ENCODE measurements at regions not wholly inside any gene's neighbourhood (a gene's known extent, or its start where the extent isn't known, plus 50 kb on each side); places are given as distances from the start of the nearest gene placed in this dataset.

DNA sequence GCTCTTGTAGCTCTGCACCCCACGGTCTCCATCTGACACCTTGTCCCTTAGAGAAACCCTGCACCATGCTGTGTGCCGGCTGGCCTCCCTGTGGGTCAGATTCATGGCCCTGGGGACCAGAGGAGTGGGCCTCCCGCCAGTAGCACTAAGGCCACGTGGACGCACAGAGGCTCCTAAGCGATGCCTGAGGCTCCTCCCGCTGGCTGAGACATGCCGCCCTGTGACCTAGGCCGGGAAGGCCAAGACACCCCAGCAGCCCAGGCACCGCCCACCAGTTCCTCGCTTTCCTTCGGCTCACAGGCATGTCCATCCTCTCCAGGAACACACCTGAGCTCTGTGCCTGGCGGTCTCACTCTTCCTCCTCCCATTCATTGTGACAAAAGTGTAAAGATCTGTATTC is 311.0 kb downstream of the THBS2 start:
- ATAC-seq (ENCODE audit: insufficient read depth, low read depth) (no peak), DNase-seq (no peak)
- no peaks in the 10 kb centered on the region for H3K27me3 ChIP-seq (ENCODE audit: insufficient read depth, low read length, poor library complexity)
- H3K4me1 ChIP-seq (ENCODE audit: insufficient read depth, low read length) = no peaks in the 10 kb centered on the region
- TF ChIP-seq, protein P1, sequence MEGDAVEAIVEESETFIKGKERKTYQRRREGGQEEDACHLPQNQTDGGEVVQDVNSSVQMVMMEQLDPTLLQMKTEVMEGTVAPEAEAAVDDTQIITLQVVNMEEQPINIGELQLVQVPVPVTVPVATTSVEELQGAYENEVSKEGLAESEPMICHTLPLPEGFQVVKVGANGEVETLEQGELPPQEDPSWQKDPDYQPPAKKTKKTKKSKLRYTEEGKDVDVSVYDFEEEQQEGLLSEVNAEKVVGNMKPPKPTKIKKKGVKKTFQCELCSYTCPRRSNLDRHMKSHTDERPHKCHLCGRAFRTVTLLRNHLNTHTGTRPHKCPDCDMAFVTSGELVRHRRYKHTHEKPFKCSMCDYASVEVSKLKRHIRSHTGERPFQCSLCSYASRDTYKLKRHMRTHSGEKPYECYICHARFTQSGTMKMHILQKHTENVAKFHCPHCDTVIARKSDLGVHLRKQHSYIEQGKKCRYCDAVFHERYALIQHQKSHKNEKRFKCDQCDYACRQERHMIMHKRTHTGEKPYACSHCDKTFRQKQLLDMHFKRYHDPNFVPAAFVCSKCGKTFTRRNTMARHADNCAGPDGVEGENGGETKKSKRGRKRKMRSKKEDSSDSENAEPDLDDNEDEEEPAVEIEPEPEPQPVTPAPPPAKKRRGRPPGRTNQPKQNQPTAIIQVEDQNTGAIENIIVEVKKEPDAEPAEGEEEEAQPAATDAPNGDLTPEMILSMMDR (IDR thresholded peaks at IDR 0.05; ENCODE audit: borderline replicate concordance, extremely low read depth, low read length, poor library complexity, severe bottlenecking) = no peak
- no peak for TF ChIP-seq EZH2 (IDR thresholded peaks at IDR 0.05; ENCODE audit: borderline replicate concordance, low read depth, low read length, severe bottlenecking)
- no peak overlapping the region for H2AFZ ChIP-seq (ENCODE audit: low read depth, low read length)
- no peak overlapping the region for H3K4me3 ChIP-seq (ENCODE audit: low read depth in 1 of 2, low read length in 2 of 2)
- no peaks in the 10 kb centered on the region for H4K20me1 ChIP-seq (ENCODE audit: insufficient read depth, low read length)
- no peak overlapping the region for H3K9ac ChIP-seq (ENCODE audit: low read depth, low read length)
- no peak overlapping the region for H3K4me2 ChIP-seq (ENCODE audit: insufficient read depth, low read length)
- H3K79me2 ChIP-seq (ENCODE audit: insufficient read depth, low read length) = no peaks in the 10 kb centered on the region
- H3K27ac ChIP-seq (ENCODE audit: low read length) = no peak overlapping the region
- no peaks in the 10 kb centered on the region for H3K9me3 ChIP-seq (ENCODE audit: insufficient read depth, low read length, severe bottlenecking)
- H3K36me3 ChIP-seq (ENCODE audit: insufficient read depth, low read length) = no peaks in the 10 kb centered on the region

DNA sequence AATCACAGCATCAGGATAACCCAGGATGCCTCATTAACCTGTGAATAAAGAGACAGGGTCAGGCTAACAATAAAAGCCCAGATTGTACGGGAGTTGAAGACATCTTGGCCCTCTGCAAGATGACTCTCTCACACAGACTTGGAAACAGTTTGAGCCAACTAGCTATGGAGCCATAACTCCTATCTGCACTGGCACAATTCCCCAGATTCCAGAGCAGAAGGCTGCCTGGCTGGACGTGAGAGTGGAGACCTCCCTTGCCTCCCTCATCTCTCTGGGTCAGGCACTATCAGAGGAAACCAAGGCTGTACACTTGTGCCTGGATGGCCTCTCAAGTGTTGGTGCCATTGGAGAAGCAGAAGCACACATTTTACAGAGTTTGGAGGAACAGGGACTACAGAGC is 312.6 kb downstream of the THBS2 start:
- Histone ChIP-seq H4K20me1 (ENCODE audit: insufficient read depth, low read length) (no peaks in the 10 kb centered on the region), H3K79me2 (ENCODE audit: insufficient read depth, low read length) (no peaks in the 10 kb centered on the region), H3K4me1 (ENCODE audit: insufficient read depth, low read length) (no peaks in the 10 kb centered on the region), H2AFZ (ENCODE audit: low read depth, low read length) (no peak overlapping the region), H3K27ac (ENCODE audit: low read length) (no peak overlapping the region), H3K4me3 (ENCODE audit: low read depth in 1 of 2, low read length in 2 of 2) (no peak overlapping the region), H3K9ac (ENCODE audit: low read depth, low read length) (no peak overlapping the region), H3K27me3 (ENCODE audit: insufficient read depth, low read length, poor library complexity) (no peaks in the 10 kb centered on the region), H3K9me3 (ENCODE audit: insufficient read depth, low read length, severe bottlenecking) (no peaks in the 10 kb centered on the region), H3K4me2 (ENCODE audit: insufficient read depth, low read length) (no peak overlapping the region), H3K36me3 (ENCODE audit: insufficient read depth, low read length) (no peaks in the 10 kb centered on the region)
- DNase-seq (no peak), ATAC-seq (ENCODE audit: insufficient read depth, low read depth) (no peak)
- TF ChIP-seq, protein P1 (IDR thresholded peaks at IDR 0.05; ENCODE audit: borderline replicate concordance, extremely low read depth, low read length, poor library complexity, severe bottlenecking) = no peak
- TF ChIP-seq EZH2 (IDR thresholded peaks at IDR 0.05; ENCODE audit: borderline replicate concordance, low read depth, low read length, severe bottlenecking) = no peak

DNA sequence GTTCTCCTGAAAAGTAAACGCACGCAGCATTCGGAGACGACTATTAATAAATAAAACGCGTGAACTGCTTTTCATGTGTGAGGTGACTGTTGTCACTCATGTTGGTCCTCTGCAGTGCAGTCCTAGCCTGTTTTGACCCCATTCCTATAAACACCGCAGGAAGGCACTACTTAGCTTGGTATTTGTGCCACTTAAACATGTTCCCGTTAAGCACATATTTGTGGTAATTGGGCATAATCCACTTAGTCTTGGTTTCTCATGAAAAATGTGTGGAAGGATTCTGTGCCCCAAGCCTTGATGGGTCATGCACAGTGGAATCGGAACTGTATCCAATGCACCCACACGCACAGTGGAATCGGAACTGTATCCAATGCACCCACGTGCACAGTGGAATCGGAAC is 313.9 kb downstream of the THBS2 start:
- no peak for ATAC-seq (ENCODE audit: insufficient read depth, low read depth)
- H3K9me3 ChIP-seq (ENCODE audit: insufficient read depth, low read length, severe bottlenecking) = no peaks in the 10 kb centered on the region

More for the DNA sequence above, 313.9 kb downstream of the THBS2 start:
- no peak overlapping the region for H3K4me2 ChIP-seq (ENCODE audit: insufficient read depth, low read length)
- no peaks in the 10 kb centered on the region for H3K79me2 ChIP-seq (ENCODE audit: insufficient read depth, low read length)
- H3K27me3 ChIP-seq (ENCODE audit: insufficient read depth, low read length, poor library complexity) = no peaks in the 10 kb centered on the region
- H3K36me3 ChIP-seq (ENCODE audit: insufficient read depth, low read length) = no peaks in the 10 kb centered on the region
- DNase-seq = no peak
- H3K4me3 ChIP-seq (ENCODE audit: low read depth in 1 of 2, low read length in 2 of 2) = no peak overlapping the region
- H3K27ac ChIP-seq (ENCODE audit: low read length) = no peak overlapping the region
- no peaks in the 10 kb centered on the region for H3K4me1 ChIP-seq (ENCODE audit: insufficient read depth, low read length)
- H2AFZ ChIP-seq (ENCODE audit: low read depth, low read length) = no peak overlapping the region
- TF ChIP-seq, protein P1 (IDR thresholded peaks at IDR 0.05; ENCODE audit: borderline replicate concordance, extremely low read depth, low read length, poor library complexity, severe bottlenecking) = no peak
- TF ChIP-seq EZH2 (IDR thresholded peaks at IDR 0.05; ENCODE audit: borderline replicate concordance, low read depth, low read length, severe bottlenecking) = no peak
- H3K9ac ChIP-seq (ENCODE audit: low read depth, low read length) = no peak overlapping the region
- H4K20me1 ChIP-seq (ENCODE audit: insufficient read depth, low read length) = no peaks in the 10 kb centered on the region
